IMR-90 (cell line): ENCODE measurements at regions not wholly inside any gene's neighbourhood (a gene's known extent, or its start where the extent isn't known, plus 50 kb on each side); places are given as distances from the start of the nearest gene placed in this dataset.

Experiments
- ATAC-seq: fragments of 200-7000 bp; cut with Tn5 transposase; 2 replicates; pipeline ENCODE4 v1.9.1; 2020; ENCODE audit warnings: low read depth, mild to moderate bottlenecking, moderate library complexity
- BruUV-seq: library from RNA; stranded (reverse); fragments of 400-500 nt; replicated peaks from 2 replicates; lab custom pipeline; 2021; lab: Mats Ljungman, UMichigan
- CTCF ChIA-PET: fragments of 300-600 bp; formaldehyde crosslinking; extraction: SDS; loops from one replicate; lab custom pipeline; 2021; ENCODE audit warnings: antibody characterized with exemption; lab: Yijun Ruan, JAX
- POLR2A ChIA-PET: fragments of 300-600 bp; sonication (Branson Sonifier 250); formaldehyde crosslinking; loops from one replicate; lab custom pipeline; 2022; ENCODE audit warnings: antibody characterized with exemption; ENCODE audit not compliant: unreplicated experiment; lab: Charles Lee
- DNase-seq: peaks from one replicate; pipeline ENCODE4 v3.0.0; 2013
- H2AFZ ChIP-seq: replicated peaks from 2 replicates; pipeline ENCODE3; 2013; ENCODE audit warnings: low read length, mild to moderate bottlenecking; ENCODE audit not compliant: poor library complexity
- H2AK5ac ChIP-seq: 2 replicates; pipeline ENCODE4 v1.6.1; 2013; ENCODE audit warnings: low read depth, low read length, inconsistent platforms
- H2AK9ac ChIP-seq: replicated peaks from 2 replicates; pipeline ENCODE3; 2013; ENCODE audit warnings: mild to moderate bottlenecking, low read depth, low read length, moderate library complexity; ENCODE audit not compliant: poor library complexity
- H2BK120ac ChIP-seq: 2 replicates; pipeline ENCODE4 v1.6.1; 2013; ENCODE audit warnings: low read depth, low read length, inconsistent platforms
- H2BK15ac ChIP-seq: 3 replicates; pipeline ENCODE4 v1.6.1; 2013; ENCODE audit warnings: low read depth, low read length, inconsistent platforms
- H2BK20ac ChIP-seq: 2 replicates; pipeline ENCODE4 v1.6.1; 2013; ENCODE audit warnings: low read depth, mild to moderate bottlenecking, inconsistent platforms, low read length, moderate library complexity
- H2BK5ac ChIP-seq: 2 replicates; pipeline ENCODE4 v1.6.1; 2013; ENCODE audit warnings: mild to moderate bottlenecking, low read depth, low read length, inconsistent platforms; ENCODE audit not compliant: poor library complexity, severe bottlenecking
- H3K14ac ChIP-seq: replicated peaks from 2 replicates; pipeline ENCODE4 v1.6.1; 2013; ENCODE audit warnings: low read depth, low read length, inconsistent platforms
- H3K18ac ChIP-seq: 2 replicates; pipeline ENCODE4 v1.6.1; 2013; ENCODE audit warnings: low read depth, low read length, control low read depth
- H3K23ac ChIP-seq: 2 replicates; pipeline ENCODE4 v1.6.1; 2013; ENCODE audit warnings: low read depth, low read length, inconsistent platforms
- H3K27ac ChIP-seq: 2 replicates; pipeline ENCODE4 v1.5.1; 2013; ENCODE audit warnings: mild to moderate bottlenecking, control low read depth, low read length; ENCODE audit not compliant: insufficient read depth
- H3K27me3 ChIP-seq: 2 replicates; pipeline ENCODE4 v1.6.1; 2013; ENCODE audit warnings: low read length; ENCODE audit not compliant: control insufficient read depth, insufficient read depth
- H3K36me3 ChIP-seq: 2 replicates; pipeline ENCODE4 v1.6.1; 2013; ENCODE audit warnings: low read length, mixed read lengths; ENCODE audit not compliant: control insufficient read depth, insufficient read depth
- H3K4ac ChIP-seq: 2 replicates; pipeline ENCODE4 v1.6.1; 2013; ENCODE audit warnings: low read depth, low read length, inconsistent platforms
- H3K4me1 ChIP-seq: 2 replicates; pipeline ENCODE4 v1.6.1; 2013; ENCODE audit warnings: low read length, mixed read lengths; ENCODE audit not compliant: control insufficient read depth, insufficient read depth
- H3K4me2 ChIP-seq: 2 replicates; pipeline ENCODE4 v1.6.1; 2013; ENCODE audit warnings: low read depth, mild to moderate bottlenecking, control low read depth, low read length, moderate library complexity
- H3K4me3 ChIP-seq: 2 replicates; pipeline ENCODE4 v1.5.1; 2013; ENCODE audit warnings: low read depth, mild to moderate bottlenecking, control low read depth, low read length, moderate library complexity; ENCODE audit not compliant: insufficient read depth
- H3K56ac ChIP-seq: 2 replicates; pipeline ENCODE4 v1.6.1; 2013; ENCODE audit warnings: low read length, inconsistent platforms; ENCODE audit not compliant: insufficient read depth; ENCODE audit errors: extremely low read depth
- H3K79me1 ChIP-seq, 2 experiments: 2 replicates each; pipeline ENCODE4 v1.6.1; 2013; ENCODE audit warnings: low read length in 2 of 2, inconsistent platforms in 1 of 2, low read depth in 1 of 2
- H3K9ac ChIP-seq: 2 replicates; pipeline ENCODE4 v1.6.1; 2013; ENCODE audit warnings: low read depth, low read length, control low read depth
- H3K9me1 ChIP-seq: 2 replicates; pipeline ENCODE4 v1.6.1; 2013; ENCODE audit warnings: low read length, inconsistent platforms; ENCODE audit not compliant: insufficient read depth
- H3K9me3 ChIP-seq: 2 replicates; pipeline ENCODE4 v1.6.1; 2013; ENCODE audit warnings: low read length; ENCODE audit not compliant: control insufficient read depth, insufficient read depth
- H4K20me1 ChIP-seq: 2 replicates; pipeline ENCODE4 v1.6.1; 2013; ENCODE audit warnings: low read length, inconsistent platforms; ENCODE audit not compliant: insufficient read depth
- H4K5ac ChIP-seq: 2 replicates; pipeline ENCODE4 v1.6.1; 2013; ENCODE audit warnings: mild to moderate bottlenecking, low read depth, low read length, control low read depth
- H4K8ac ChIP-seq, 2 experiments: 2 replicates each; pipeline ENCODE4 v1.6.1; 2013; ENCODE audit warnings: low read depth in 2 of 2, low read length in 2 of 2, control low read depth in 1 of 2, inconsistent platforms in 1 of 2
- H4K91ac ChIP-seq: 2 replicates; pipeline ENCODE4 v1.6.1; 2013; ENCODE audit warnings: low read depth, low read length, inconsistent platforms; ENCODE audit not compliant: insufficient read depth
- CEBPB ChIP-seq: IDR thresholded peaks from 2 replicates; pipeline ENCODE4 v1.6.1; 2012; ENCODE audit warnings: low read depth, low read length, improper control_type of control experiment
- CHD1 ChIP-seq: IDR thresholded peaks from 2 replicates; pipeline ENCODE4 v1.6.1; 2012; ENCODE audit warnings: low read depth, low read length, improper control_type of control experiment
- MAFK ChIP-seq: IDR thresholded peaks from 2 replicates; pipeline ENCODE4 v1.6.1; 2012; ENCODE audit warnings: low read depth, low read length, improper control_type of control experiment
- WGBS, 2 experiments: methylation state at CpG; one replicate each; pipeline versions ENCODE4 v1.1.5 to v1.1.7; 2013; ENCODE audit warnings: missing lambda C conversion rate in 2 of 2; ENCODE audit not compliant: insufficient read length in 1 of 2; ENCODE audit errors: extremely low coverage in 2 of 2; 5-methylcytosine and 5-hydroxymethylcytosine counted together
- dilution Hi-C: fragments of 300-500 bp; cut with HindIII; formaldehyde crosslinking; loops from one replicate; pipeline ENCODE4 v1.14.3; 2018; ENCODE audit warnings: low sequenced_read_pairs; ENCODE audit not compliant: unreplicated experiment
- in situ Hi-C: fragments of 300-500 bp; cut with MboI; formaldehyde crosslinking; loops from 3 replicates; pipeline ENCODE4 v1.14.3; 2019; ENCODE audit warnings: low sequenced_read_pairs, inconsistent platforms, mixed read lengths
- intact Hi-C: fragments of 100-400 bp; cut with micrococcal nuclease; formaldehyde crosslinking; loops from 2 replicates; pipeline ENCODE4 v1.10.0; 2022

DNA sequence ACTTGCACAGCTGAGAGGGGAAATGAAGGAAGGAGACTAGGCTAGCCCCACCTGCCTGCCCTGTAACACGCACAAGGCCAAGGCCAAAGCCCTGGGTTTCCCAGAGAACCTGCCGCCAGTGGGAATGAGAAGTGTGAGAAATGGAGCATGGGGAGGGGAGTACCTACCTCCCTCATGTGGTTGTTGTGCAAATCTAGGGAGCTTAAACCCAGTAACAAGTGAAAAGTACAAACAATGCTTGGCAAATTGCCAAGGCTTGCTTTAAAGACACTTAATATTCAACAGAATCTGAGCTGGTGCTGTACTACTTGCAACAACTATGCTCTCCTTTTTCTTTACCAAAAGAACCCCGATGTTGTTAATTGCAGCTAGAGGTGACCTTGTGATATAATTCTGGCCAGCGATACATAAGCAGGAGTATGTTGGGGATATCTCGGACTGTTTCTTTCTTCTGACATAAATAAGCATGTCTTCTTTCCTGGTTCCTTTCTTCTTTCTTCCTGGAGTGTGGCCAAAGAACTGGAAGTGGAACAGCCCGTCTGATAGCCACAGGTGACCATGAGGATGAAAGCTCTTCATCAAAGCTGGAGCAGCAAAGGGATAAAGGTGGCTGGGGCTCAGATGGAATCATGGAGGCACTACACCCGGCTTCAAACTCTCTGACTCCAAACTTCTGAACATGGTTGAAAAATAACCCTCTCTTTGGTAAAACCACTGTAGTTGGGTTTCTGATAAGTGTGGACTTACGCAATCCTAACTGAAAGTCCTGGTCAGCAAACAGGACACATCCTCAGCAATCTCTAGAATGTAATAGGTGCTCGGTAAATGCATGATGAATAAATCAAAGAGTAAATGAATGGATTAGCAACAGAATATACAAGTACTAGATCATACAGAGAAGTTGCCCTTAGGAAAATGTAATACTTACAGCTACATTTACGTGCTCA is 207.9 kb downstream of the NUAK1 start:
- Histone ChIP-seq H2AK5ac (peak overlapping the region; percentile 64), H4K5ac (no peak overlapping the region), H3K4ac (peak overlapping the region; percentile 25), H3K27ac (no peak overlapping the region), H2BK15ac (peak overlapping the region; percentile 46; the same call in 1 of the 3 replicates), H3K56ac (no peak overlapping the region), H2BK5ac (no peak overlapping the region), H4K20me1 (no peaks in the 10 kb centered on the region), H3K9me3 (no peaks in the 10 kb centered on the region), H2BK120ac (peak overlapping the region; percentile 42; the same call in 1 of the 2 replicates), H3K4me3 (no peak overlapping the region), H2BK20ac (peak overlapping the region; percentile 32), H3K36me3 (no peaks in the 10 kb centered on the region), H3K27me3 (no peaks in the 10 kb centered on the region), H3K9me1 (peaks cover 15% of the 10 kb centered on the region), H3K79me1 (0 out of 4 replicates have a peak, but pooled peaks cover 0 to 3% of the 10 kb centered on the region in 2 experiments), H3K4me2 (no peak overlapping the region), H3K4me1 (peaks cover 15% of the 10 kb centered on the region), H4K91ac (0 out of 2 replicates have a peak overlapping the region, but pooled peaks have one; percentile 16), H4K8ac (no peak overlapping the region; a peak in 1 of 4 replicates), H3K9ac (no peak overlapping the region), H3K14ac (no peak overlapping the region), H3K23ac (no peak overlapping the region), H2AFZ (no peak overlapping the region), H3K18ac (no peak overlapping the region), H2AK9ac (no peak overlapping the region)
- dilution Hi-C loops (no loop called here), in situ Hi-C loops (no loop called here), intact Hi-C loops (no loop called here)
- POLR2A ChIA-PET, result no interaction called here
- no TSS peak for BruUV-seq
- ATAC-seq (no peak), DNase-seq (no peak)
- CTCF ChIA-PET, result no interaction called here
- no CpG with 5 or more reads among the region's 10 CpGs for WGBS, 2 experiments
- TF ChIP-seq MAFK (no peak), CHD1 (no peak), CEBPB (peak; percentile 86)
